ENCODE measurements at regions not wholly inside any gene's neighbourhood (a gene's known extent, or its start where the extent isn't known, plus 50 kb on each side); places are given as distances from the start of the nearest gene placed in this dataset.

DNA sequence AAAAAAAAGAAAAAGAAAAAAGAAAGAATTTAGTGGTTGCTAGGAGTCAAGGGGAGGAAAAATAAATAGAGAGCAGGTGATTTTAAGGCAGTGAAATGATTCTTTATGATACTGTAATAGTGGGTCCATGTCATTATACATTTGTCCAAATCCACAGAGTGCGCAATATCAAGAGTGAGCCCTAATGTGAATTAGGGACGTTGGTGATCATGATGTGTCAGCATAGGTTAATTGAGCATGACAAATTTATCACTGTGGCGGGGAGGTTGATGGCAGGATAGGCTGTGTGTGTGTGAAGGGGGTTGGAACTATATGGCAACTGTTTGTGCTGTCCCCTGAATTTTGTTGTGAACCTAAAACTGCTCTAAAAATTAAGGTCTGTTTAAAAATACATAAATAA is 357.8 kb downstream of the ICE1 start:
- DNase-seq (ENCODE audit: low read depth, low spot score) (no peak), FAIRE-seq (no peak)
- Histone ChIP-seq H3K9me1 (replicated peaks; ENCODE audit: control insufficient read depth, extremely low read depth, insufficient read depth, low read length) (no peaks in the 10 kb centered on the region), H3K79me2 (ENCODE audit: control insufficient read depth, insufficient read depth, low read length) (no peaks in the 10 kb centered on the region), H3K4me1 (ENCODE audit: control insufficient read depth, extremely low read depth, insufficient read depth, low read length) (no peaks in the 10 kb centered on the region), H3K4me3 (replicated peaks in 1 of 3; ENCODE audit: insufficient read depth in 1 of 3, low read depth in 1 of 3, low read length in 3 of 3) (no peak overlapping the region), H3K36me3 (ENCODE audit: control insufficient read depth in 2 of 2, extremely low read depth in 1 of 2, insufficient read depth in 2 of 2, low read length in 2 of 2) (no peaks in the 10 kb centered on the region), H4K20me1 (replicated peaks; ENCODE audit: control insufficient read depth, extremely low read depth, insufficient read depth, low read length) (no peaks in the 10 kb centered on the region), H3K9ac (replicated peaks; ENCODE audit: extremely low read depth, insufficient read depth, low read length) (no peak overlapping the region), H3K4me2 (ENCODE audit: insufficient read depth, low read length) (no peak overlapping the region), H3K9me3 (replicated peaks; ENCODE audit: control insufficient read depth, insufficient read depth, low read length) (peaks cover 6% of the 10 kb centered on the region), H2AFZ (ENCODE audit: low read depth, low read length) (no peak overlapping the region), H3K27ac (ENCODE audit: insufficient read depth, low read depth, low read length) (no peak overlapping the region), H3K27me3 (ENCODE audit: control insufficient read depth in 2 of 2, insufficient read depth in 2 of 2, low read length in 2 of 2) (no peaks in the 10 kb centered on the region)
- no TSS peak for BruUV-seq (replicated peaks)
- CTCF ChIA-PET = no interaction called here
- dilution Hi-C loops (cut with MboI; ENCODE audit: extremely low pct_ligation_motif_present, low sequenced_read_pairs) (no loop called here), intact Hi-C loops (cut with micrococcal nuclease) (no loop called here)
- POLR2A ChIA-PET = no interaction called here
- TF ChIP-seq MYC (IDR thresholded peaks at IDR 0.05; ENCODE audit: low read depth, low read length) = no peak
- TF ChIP-seq POLR2AphosphoS5 (IDR thresholded peaks at IDR 0.05; ENCODE audit: insufficient read depth, low read depth, low read length) = no peak
- TF ChIP-seq CTCF (IDR thresholded peaks at IDR 0.05; ENCODE audit: extremely low read depth in 1 of 2, insufficient read depth in 1 of 2, low read depth in 1 of 2, low read length in 2 of 2) = no peak
- TF ChIP-seq EZH2 (IDR thresholded peaks at IDR 0.05; ENCODE audit: borderline replicate concordance, low read depth, low read length, severe bottlenecking) = no peak
- no peak for TF ChIP-seq FOS (IDR thresholded peaks at IDR 0.05; ENCODE audit: borderline replicate concordance, insufficient read depth, low read length)
- no peak for TF ChIP-seq JUN (IDR thresholded peaks at IDR 0.05; ENCODE audit: borderline replicate concordance, insufficient read depth, insufficient read length, low read depth)
- no peak for TF ChIP-seq POLR2A (IDR thresholded peaks at IDR 0.05; ENCODE audit: low read depth, low read length)
- no peak for TF ChIP-seq GATA2 (IDR thresholded peaks at IDR 0.05; ENCODE audit: insufficient read depth, insufficient read length, low read depth, low read length)
- TF ChIP-seq, protein P1, sequence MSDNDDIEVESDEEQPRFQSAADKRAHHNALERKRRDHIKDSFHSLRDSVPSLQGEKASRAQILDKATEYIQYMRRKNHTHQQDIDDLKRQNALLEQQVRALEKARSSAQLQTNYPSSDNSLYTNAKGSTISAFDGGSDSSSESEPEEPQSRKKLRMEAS (IDR thresholded peaks at IDR 0.05; ENCODE audit: insufficient read depth, insufficient read length) = no peak
